ENCODE measurements at regions not wholly inside any gene's neighbourhood (a gene's known extent, or its start where the extent isn't known, plus 50 kb on each side); places are given as distances from the start of the nearest gene placed in this dataset.

- intact Hi-C loops (cut with DNase I): no loop called here
These were observed 843.4 kb upstream of the FLRT2 start for GRCh38 chr14:84686550-84686949.

DNA sequence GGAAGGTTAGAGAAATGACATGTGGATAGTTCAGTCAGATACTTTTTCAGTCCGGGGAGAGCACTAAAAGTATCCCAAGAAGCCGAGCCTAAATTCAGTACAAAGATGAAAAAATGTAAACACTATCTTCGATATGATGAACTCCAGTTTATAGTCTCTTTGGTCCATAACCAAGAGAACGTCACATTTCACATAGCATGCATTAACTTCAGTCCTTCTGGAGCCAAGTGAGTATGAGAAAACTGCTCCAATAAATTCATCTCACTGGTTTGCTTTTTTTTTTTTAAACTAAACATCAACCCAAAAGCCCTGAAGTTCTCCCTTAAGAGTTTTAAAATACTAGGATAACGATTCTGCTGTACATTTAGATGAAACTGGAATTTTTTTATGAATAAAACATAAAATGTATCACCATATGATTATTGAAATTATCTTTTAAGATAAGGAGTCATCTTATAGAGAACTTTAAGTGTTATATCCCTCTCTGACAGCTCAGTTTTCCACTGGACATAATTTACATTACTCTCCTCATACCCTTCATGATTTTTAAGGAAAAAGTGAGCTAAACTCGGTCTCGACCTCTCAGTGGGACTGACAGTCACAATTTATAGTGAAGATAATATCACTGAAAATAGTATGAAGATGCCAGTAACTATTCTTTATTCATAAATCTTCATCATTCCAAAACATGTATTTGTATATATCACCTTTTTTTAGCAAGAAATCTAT is 841.5 kb upstream of the FLRT2 start:
- DNase-seq: no peak
- intact Hi-C loops (cut with DNase I): no loop called here

More at GRCh38 chr14:84686550-84686949, 843.4 kb upstream of the FLRT2 start:
- no peak for DNase-seq

GRCh38 chr14:84694161-84694560 is 835.8 kb upstream of the FLRT2 start:
- DNase-seq: no peak
- intact Hi-C loops (cut with DNase I): no loop called here

DNA sequence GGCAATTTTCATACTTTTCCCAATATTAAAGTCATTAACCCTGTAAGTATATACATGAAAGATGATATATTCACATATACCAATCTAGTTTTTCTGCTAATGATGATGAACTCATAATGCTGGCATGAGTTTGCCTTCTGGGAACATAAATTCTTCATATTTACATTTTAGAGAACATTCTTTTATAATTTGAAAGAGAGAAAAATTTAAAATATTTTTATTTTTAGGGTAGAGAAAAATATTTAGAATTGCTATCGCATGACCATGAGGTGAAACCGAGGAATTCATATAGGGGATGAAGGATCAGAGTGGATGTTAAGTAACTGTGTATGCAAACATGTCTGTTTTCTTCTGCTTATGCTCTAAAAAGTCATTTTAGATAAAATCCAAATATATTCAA is 825.3 kb upstream of the FLRT2 start:
- no peak for DNase-seq
- intact Hi-C loops (cut with DNase I): no loop called here

DNA sequence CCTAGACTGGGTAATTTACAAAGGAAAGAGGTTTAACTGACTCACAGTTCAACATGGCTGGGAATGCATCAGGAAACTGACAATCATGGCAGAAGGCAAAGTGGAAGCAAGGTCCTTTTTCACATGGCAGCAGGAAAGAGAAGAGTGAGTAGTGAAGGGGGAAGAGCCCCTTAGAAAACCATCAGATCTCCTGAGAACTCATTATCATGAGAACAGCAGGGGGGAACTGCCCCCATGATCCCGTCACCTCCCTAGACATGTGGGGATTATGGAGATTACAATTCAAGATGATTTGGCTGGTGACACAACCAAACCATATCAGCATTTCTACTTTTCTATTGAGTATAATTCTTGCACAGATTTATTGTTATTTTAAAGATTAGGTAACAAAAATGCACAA is 822.1 kb upstream of the FLRT2 start:
- intact Hi-C loops (cut with DNase I): no loop called here
- no peak for DNase-seq

DNA sequence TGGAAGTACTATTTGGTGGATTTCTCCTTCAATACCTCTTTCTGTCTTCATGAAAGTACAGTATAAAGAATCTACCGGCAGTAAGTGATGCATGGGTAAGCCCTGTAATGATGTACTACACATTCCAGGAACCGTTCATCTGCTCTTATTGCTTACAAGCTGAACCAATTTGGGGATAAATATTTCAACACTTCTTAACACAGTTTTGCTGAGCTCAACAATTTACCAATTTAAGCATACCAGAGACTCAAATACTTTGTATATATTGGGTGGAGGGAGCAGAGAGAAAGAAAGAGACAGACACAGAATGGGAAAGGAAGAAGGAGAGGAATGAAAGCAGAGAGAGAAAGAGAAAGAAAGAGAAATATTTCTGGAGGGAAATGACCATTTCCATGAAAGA is 821.1 kb upstream of the FLRT2 start:
- intact Hi-C loops (cut with DNase I): no loop called here
- DNase-seq: no peak

DNA sequence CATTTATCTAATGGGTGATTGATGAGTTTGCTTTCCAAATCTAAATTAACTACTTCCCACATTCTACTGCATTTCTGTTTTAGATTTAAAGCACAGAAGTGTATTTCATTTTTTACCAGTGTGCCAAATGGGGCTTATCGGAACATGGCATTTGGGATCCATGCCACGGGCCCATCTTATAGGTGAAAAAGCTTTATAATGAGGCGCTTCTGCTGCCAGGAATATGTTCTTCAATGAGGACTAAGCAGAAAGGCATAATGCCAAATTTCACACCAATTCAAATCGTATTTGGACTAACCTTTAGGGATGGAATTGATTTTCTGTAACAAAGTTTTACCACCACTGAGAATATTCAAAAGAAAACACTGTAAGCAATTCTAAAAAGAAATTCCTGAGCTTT is 803.5 kb upstream of the FLRT2 start:
- no peak for DNase-seq
- intact Hi-C loops (cut with DNase I): no loop called here

DNA sequence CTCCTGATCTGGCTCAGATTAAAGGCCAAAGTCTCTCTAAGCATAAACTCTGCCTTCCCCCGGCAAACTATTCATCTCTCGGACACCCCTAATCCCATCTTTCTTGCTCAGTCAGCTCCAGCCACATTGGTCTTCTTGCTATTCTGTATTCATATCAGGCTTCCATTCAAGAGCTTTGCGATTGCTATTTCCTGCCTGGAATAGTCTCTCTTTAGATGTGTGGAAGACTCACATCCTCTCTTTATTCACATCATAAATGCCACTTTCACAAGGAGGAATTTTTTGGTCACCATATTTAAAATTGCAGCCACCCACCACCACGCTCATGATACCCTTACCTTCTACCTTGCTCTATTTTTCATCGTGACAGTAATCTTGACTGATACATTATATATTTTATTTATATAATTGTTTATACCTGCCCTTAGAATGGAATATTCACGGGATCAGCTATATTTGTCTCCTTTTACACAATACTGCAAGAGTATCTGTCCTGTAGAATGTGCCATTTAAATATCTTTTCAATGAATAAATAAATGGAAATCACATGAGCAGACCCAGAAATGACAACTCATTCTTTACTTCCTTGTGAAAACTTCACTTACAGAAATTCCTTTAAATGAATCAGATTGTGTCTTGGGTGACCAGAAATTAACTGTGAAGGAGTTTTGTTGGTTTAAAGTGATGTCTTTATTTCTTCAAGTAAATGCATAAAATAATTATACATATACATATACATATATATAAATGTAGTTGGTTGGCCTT is 780.6 kb upstream of the FLRT2 start:
- intact Hi-C loops (cut with DNase I): no loop called here
- no peak for DNase-seq

DNA sequence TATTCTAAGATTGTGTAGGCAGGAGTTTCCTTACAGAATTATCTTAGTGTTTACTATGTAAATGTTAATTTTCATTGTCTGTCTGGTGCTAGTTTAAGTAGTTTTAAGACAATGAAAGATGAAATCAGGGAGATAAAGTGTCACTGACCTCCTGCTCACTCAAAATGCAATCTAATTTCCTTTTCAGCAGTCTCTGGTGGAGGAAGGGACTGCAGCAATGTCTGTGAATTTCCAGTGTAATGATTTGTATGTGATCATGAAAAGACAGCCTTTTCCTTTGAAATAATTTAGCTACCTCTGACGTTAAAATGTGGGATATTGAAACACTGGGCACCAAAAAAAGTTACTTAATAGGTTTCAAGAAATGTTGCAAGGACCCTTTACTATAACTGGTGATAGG is 779.7 kb upstream of the FLRT2 start:
- intact Hi-C loops (cut with DNase I): no loop called here
- DNase-seq: no peak

GRCh38 chr14:84750763-84751554 is 779.0 kb upstream of the FLRT2 start:
- intact Hi-C loops (cut with DNase I): no loop called here
- DNase-seq: no peak

- no peak for DNase-seq
- intact Hi-C loops (cut with DNase I): no loop called here
These were observed 778.2 kb upstream of the FLRT2 start for GRCh38 chr14:84751745-84752144.

GRCh38 chr14:84760489-84761126 is 769.3 kb upstream of the FLRT2 start:
- no peak for DNase-seq

GRCh38 chr14:84767434-84767833 is 762.5 kb upstream of the FLRT2 start:
- intact Hi-C loops (cut with DNase I): no loop called here

More at GRCh38 chr14:84760489-84761126, 769.3 kb upstream of the FLRT2 start:
- intact Hi-C loops (cut with DNase I): no loop called here

GRCh38 chr14:84770030-84770429 is 759.9 kb upstream of the FLRT2 start:
- intact Hi-C loops (cut with DNase I): no loop called here
- no peak for DNase-seq

More at GRCh38 chr14:84767434-84767833, 762.5 kb upstream of the FLRT2 start:
- DNase-seq: no peak

GRCh38 chr14:84777356-84777755 is 752.6 kb upstream of the FLRT2 start:
- intact Hi-C loops (cut with DNase I): no loop called here

DNA sequence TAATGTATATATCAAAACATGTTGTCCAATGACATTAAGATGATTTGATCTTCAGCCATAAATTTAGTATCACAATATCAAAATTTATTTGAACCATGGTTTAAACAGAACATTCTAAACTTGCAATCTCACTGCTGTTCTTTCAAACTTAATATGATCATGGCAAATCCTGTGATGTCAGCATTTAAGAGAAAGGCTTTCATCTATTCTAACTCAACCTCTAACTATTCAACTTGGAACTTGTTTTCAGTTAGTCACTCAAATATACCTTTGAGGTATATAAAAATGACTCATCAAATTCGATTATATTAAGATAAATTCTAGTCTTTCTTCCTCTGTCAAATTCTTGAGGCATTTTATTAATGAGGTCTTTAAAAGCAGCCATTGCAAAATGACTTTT is 747.0 kb upstream of the FLRT2 start:
- no peak for DNase-seq
- intact Hi-C loops (cut with DNase I): no loop called here

More at GRCh38 chr14:84777356-84777755, 752.6 kb upstream of the FLRT2 start:
- DNase-seq: no peak

- intact Hi-C loops (cut with DNase I): no loop called here
- DNase-seq: no peak
These were observed 746.4 kb upstream of the FLRT2 start for GRCh38 chr14:84783511-84783910.

GRCh38 chr14:84785996-84786395 is 743.9 kb upstream of the FLRT2 start:
- DNase-seq: no peak
- intact Hi-C loops (cut with DNase I): no loop called here

GRCh38 chr14:84789012-84789411 is 740.9 kb upstream of the FLRT2 start:
- no peak for DNase-seq
- intact Hi-C loops (cut with DNase I): no loop called here

- no peak for DNase-seq
- intact Hi-C loops (cut with DNase I): no loop called here
These were observed 737.1 kb upstream of the FLRT2 start for GRCh38 chr14:84792722-84793410.

Measured in posterior cingulate gyrus (tissue), 11 donors.